Inferior parietal cortex (tissue), 1 donor: ENCODE measurements at regions not wholly inside any gene's neighbourhood (a gene's known extent, or its start where the extent isn't known, plus 50 kb on each side); places are given as distances from the start of the nearest gene placed in this dataset.
"Not testable (repeated sequence)": the region's sequence is repeated elsewhere in the genome, so short reads cannot be mapped to it uniquely, and the experiment has no call there.

Experiments
- DNase-seq: peaks from one replicate; pipeline ENCODE4 v3.0.0-alpha.2; 2016; ENCODE audit errors: extremely low spot score

- no peak for DNase-seq
These were observed 733.9 kb upstream of the CHRM3 start for GRCh38 chr1:238652346-238652968.

- DNase-seq, result no peak
These were observed 737.2 kb upstream of the CHRM3 start for GRCh38 chr1:238649200-238649599.

- no peak for DNase-seq
These were observed 737.6 kb upstream of the CHRM3 start for GRCh38 chr1:238648751-238649150.

GRCh38 chr1:238648296-238648695 is 738.1 kb upstream of the CHRM3 start:
- no peak for DNase-seq

GRCh38 chr1:238647877-238648276 is 738.5 kb upstream of the CHRM3 start:
- DNase-seq, result no peak

GRCh38 chr1:238642231-238642630 is 744.1 kb upstream of the CHRM3 start:
- no peak for DNase-seq

GRCh38 chr1:238639861-238640260 is 746.5 kb upstream of the CHRM3 start:
- no peak for DNase-seq

- DNase-seq, result no peak
These were observed 737.4 kb upstream of the ZP4 start for GRCh38 chr1:238628110-238628509.

- DNase-seq, result no peak
These were observed 734.1 kb upstream of the ZP4 start for GRCh38 chr1:238624776-238625175.

- DNase-seq, result no peak
These were observed 730.7 kb upstream of the ZP4 start for GRCh38 chr1:238621405-238621804.

GRCh38 chr1:238619652-238620051 is 728.9 kb upstream of the ZP4 start:
- no peak for DNase-seq

- DNase-seq, result no peak
These were observed 720.7 kb upstream of the ZP4 start for GRCh38 chr1:238611406-238611805.

- no peak for DNase-seq
These were observed 717.4 kb upstream of the ZP4 start for GRCh38 chr1:238608144-238608543.

- no peak for DNase-seq
These were observed 716.2 kb upstream of the ZP4 start for GRCh38 chr1:238606896-238607295.

GRCh38 chr1:238606457-238606856 is 715.7 kb upstream of the ZP4 start:
- DNase-seq, result no peak

GRCh38 chr1:238604357-238604756 is 713.6 kb upstream of the ZP4 start:
- DNase-seq, result no peak

- not testable (repeated sequence) for DNase-seq
These were observed 710.9 kb upstream of the ZP4 start for GRCh38 chr1:238601604-238602003.

- no peak for DNase-seq
These were observed 706.0 kb upstream of the ZP4 start for GRCh38 chr1:238596703-238597102.

GRCh38 chr1:238592621-238593020 is 701.9 kb upstream of the ZP4 start:
- no peak for DNase-seq

- no peak for DNase-seq
These were observed 699.2 kb upstream of the ZP4 start for GRCh38 chr1:238589843-238590435.

GRCh38 chr1:238582816-238583215 is 692.1 kb upstream of the ZP4 start:
- no peak for DNase-seq

- no peak for DNase-seq
These were observed 690.6 kb upstream of the ZP4 start for GRCh38 chr1:238581332-238581731.

- no peak for DNase-seq
These were observed 678.0 kb upstream of the ZP4 start for GRCh38 chr1:238568735-238569134.

GRCh38 chr1:238562341-238562740 is 671.6 kb upstream of the ZP4 start:
- no peak for DNase-seq
